GM19099 (cell line): ENCODE measurements at regions not wholly inside any gene's neighbourhood (a gene's known extent, or its start where the extent isn't known, plus 50 kb on each side); places are given as distances from the start of the nearest gene placed in this dataset.

ENCODE experiments used
- POLR2A ChIP-seq: IDR thresholded peaks from 3 replicates; pipeline ENCODE4 v1.6.1; 2011; ENCODE audit warnings: low read depth; ENCODE audit not compliant: insufficient read length; ENCODE audit errors: extremely low read depth

DNA sequence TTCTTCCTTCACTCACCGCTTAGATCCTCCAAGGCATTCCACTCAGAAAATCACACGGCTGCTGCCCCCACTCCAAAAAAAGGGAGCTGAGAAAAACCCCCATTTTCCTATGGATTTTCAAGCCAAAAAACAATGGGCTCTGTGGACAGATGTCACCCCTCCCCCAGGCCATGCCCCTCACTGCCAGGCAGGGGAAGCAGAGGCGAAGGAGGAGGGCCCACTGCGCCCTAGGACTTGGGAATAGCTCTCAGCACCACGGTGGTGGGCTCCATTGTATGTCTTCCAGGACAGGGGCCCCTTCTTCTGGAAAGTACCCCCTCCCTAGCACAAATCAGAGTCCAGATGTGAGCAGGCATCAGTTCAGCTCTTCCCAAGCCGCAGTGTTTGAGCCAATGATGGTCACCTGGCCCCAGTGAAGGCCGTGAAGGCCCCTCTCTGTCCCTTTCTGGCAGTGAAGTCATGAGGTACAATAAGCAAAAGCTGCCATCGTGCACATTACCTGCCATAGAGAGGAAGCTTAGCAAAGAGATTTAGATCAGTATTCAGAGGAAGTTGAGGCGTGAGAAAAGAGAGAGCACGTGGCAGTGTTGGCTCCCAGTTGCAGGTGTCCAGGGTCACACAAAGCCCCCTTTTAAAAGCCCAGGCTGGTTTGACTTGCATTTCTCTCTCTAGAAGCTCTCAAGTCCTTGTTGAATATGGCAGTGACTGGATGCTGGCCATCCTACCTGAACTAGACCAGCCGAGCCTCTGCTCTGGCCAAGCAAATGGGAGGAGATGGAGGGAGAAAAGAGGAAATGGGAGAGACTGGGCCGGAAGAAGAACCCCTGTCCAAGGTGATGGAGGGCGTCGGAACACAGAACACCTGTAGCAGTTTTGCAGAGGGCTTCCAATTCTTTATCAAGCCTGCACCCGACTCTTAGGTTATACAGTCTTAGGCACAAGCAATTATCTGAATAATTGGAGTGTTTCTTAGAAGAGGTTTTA, 149.0 kb downstream of the TOMM20 start:
- TF ChIP-seq POLR2A, result peak; percentile 34

DNA sequence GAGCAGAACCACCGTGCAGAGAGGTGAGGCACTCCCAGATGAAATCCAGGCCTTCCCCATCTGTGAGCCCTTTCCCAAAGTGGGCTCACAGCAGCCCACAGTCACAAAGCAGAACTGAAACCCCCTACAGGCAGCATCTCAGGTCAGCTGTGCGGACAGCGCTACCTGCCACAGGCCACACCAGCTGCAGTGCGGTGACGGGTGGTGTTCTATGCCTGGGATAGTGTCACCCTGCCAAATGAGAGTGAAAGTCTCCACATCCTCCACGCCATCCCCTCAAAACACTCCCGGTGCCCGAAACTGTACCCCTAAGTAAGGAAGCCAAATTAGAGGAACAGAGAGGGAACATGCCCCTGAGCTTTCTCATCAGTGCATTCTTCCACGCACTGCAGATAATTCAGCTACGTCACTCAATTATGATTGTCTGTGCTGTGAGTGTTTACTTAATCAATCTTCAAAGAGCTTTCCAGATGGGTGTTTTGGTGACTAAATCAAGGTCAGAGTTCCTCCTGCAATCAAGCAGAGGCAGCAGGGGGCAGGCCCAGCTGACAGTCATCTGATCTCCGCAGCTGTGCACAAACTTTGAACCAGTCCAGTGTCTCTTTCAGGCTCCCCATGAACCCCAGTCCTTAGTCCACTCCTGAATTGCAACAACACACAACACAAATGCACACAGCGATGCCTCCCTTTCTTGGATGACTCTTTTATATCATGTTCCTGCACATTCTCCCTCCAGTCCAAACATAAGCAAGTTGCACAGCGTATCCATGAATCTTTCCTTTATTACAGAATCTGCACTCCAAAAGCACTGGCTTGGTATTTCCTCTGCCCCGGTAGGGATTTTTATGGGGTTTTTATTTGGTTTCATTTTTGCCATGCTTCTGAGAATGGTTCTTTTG, 150.0 kb downstream of the TOMM20 start:
- peak; percentile 44 for TF ChIP-seq POLR2A

DNA sequence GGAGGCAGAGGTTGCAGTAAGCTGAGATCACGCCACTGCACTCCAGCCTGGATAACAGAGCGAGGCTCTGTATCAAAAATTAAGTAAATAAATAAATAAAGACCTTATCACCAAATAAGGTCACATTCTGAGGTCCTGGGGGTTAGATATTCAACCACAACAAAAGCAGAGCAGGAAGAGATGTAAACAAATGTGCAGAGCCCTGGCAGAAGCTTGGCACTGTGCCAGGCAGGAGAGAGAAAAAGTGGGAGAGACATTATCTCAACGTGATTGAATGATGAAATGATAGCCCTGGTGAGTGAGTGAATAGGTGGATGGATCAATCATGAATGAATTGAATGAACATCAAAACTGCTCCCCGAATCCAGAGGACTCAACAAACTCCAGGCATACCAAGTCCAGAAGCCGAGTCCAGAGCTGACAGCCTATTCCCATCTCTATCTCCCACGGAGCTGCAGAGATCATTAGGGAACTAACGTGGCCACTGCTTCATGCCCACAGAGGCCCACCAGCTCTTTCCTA, 150.7 kb downstream of the TOMM20 start:
- TF ChIP-seq POLR2A, result no peak

DNA sequence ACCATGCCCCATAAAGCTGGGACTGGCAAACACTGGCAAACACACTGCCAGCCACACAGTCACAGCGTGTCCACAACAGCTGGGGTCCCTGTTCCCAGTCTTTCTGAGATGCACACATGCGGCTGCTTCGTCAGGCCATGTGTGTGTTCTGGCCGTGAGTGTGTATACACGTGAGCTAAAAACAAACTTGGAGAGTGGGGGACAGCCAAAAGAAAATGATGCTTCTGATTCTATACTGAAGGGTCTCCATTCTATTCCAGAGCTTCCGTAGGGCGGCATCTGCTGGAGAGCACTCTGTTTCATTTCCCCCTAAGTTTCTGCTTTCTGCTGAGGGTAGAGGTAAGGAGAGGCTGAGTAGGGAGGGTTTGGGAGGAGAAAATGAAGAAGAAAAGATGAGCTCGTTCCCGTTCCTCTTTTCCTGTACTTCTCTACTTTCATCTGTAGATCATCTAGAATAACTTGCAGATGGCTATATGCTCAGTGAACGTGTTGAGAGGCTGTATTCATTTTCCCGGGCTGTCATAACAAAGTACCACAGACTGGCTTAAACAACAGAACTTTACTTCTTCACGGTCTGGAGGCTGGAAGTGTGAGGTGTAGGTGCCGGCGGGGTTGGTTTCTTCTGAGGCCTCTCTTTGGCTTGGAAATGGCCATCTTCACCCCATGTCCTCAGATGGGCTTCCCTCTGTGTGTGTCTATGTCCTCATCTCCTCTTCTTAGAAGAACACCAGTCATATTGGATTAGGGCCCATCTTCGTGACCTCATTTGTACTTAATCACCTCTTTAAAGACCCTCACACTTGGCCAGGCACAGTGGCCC, 151.6 kb downstream of the TOMM20 start:
- no peak for TF ChIP-seq POLR2A

DNA sequence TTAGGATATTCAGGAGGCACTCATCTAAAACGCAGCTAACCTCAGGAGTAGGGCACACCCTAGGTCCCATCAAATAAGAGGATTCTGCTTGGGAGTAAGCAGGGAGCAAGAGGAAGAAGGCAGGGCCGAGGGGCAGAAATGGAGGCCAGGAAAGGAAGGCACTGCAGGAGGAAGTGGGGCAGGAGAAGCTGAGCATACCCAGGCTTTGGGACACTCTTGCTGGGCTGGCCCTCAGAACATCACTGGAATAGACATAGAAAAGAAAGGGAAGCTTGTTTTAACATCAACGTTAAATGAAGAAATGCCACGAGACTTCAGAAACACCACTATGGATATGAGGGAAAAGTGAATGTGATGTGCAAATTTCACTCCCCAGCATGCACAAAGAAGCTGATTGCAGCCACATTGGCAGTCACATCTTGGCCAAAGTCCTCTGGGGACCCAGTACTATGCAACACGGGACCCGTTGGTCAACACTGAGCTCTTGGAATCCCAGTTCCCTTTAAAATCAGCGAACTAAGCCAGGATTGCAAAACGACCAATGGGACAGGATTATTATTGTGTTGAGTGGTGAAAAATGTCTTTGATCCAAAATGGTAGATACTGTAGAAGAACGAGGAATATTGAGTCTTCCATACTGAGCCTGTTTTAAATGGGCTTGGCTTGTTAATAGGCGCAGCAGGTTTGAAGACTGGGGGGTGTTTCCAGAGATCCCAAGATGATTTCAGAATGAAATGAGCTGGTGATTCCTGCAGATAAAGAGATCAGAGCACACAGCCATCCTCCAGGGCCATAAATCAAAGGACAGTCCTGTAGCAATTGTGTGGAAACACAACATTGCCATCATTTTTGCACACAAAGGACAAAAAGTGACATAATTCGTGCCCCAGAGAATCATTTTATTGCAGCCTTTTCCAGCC, 152.4 kb downstream of the TOMM20 start:
- TF ChIP-seq POLR2A, result no peak

DNA sequence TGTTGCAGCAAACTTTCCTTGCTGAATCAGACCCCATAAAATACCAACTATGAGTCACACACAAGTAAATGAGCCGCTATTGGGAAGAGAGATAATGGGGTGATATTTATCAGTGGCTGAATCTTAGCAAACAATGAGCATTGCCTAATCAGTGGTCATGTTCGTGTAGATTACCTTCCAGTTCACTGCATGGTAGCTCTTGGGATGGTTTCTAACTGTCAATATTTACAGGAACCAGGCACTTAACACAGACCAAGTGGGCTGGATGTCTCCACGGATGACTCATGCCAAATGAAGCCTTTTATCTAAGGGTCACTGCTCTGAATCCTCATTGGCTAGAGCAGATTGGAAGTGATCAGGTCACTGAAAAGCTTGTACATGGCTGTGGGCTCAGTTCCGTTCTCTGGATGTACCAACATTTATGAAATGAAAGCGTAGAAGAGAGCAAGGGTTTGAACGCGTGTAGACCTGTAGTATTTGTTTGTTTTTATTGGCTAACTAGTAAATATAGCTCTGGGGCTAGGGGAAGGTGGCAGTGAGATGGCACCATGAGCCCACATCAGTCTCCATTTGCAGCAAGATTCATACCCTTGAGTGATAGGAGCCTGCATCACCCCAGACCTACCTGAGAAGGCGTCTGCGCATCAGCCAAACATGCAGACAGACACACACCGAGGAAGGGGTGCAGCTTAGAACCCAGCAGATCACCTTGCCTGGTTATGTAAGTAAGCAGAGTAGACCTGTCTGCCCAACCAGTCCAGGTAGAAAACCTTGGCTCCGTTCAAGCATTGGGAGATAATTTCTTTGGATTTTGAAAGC, 153.3 kb downstream of the TOMM20 start:
- TF ChIP-seq POLR2A, result no peak

DNA sequence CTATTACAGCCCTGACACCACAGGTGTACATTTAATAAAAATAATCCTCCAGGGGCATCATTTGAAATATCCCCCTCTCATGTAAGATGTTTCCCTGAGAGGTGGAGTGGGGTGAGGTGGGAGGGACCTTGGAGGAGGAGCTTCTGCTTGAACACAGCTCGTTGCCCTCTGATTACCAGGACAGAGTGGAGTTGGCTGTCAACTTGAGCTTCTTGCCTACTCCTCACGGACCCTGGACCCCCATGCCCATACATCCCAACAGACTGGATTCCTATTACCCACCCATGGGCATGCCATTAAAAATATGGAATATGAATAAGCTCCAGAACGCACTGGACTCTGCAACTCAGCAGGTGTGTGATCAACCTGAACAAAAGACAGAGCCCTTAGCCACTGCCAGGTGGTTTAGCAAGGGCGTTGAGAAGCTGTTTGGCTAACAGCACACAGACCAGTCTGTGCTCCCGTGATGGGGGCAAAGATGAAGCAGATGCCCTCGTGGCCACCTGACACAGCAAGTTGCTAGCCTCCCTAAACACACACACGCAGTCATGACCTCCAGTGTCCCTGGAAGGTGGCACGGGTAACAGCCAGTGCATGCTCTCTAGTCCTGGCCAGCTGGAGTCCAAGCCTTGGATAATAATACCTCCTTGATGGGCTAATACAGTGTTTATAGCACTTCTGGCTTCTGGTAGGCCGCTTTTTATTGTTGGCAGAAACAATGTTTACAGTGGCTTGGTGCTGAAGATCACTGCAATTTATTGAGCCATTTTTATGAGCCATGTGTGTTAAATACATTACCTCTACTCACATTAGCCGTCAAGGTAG, 155.0 kb downstream of the TOMM20 start:
- no peak for TF ChIP-seq POLR2A

DNA sequence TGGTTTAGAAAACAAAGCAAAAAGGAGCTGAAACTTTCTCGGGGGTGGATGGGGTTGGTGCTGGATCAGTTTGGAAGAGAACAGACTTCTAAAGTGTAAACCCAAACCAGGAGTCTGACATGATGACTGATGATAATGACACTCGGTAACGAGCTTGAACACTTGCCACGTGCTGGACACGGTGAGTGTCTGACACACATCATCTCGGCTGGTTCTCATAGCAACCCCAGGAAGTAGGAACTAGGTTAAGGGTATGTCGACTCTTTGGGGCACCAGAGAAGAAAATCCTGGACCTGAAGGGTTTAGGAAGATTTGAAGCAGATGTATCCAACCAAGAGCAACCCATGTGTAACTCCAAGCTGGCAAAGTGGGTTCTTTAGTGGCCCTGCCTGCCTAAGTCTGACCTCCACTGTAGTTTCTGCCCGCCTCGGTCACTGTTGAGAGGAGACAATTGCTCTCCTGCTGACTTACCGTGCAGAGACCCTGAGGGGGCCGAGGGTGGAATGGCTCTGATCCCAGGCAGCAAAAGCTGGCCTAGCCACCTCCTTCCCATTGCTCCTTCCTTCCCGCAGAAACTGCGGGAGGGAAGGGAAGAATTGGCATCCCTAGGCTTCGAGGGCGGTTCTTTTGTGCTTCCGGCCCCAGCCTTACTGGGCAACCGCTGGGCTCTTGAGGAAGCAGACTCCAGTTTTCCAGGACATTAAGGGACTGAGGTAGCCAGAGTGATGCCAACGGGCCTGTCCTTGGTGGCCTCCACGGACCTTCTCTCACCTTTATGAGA, 156.0 kb downstream of the TOMM20 start:
- no peak for TF ChIP-seq POLR2A

DNA sequence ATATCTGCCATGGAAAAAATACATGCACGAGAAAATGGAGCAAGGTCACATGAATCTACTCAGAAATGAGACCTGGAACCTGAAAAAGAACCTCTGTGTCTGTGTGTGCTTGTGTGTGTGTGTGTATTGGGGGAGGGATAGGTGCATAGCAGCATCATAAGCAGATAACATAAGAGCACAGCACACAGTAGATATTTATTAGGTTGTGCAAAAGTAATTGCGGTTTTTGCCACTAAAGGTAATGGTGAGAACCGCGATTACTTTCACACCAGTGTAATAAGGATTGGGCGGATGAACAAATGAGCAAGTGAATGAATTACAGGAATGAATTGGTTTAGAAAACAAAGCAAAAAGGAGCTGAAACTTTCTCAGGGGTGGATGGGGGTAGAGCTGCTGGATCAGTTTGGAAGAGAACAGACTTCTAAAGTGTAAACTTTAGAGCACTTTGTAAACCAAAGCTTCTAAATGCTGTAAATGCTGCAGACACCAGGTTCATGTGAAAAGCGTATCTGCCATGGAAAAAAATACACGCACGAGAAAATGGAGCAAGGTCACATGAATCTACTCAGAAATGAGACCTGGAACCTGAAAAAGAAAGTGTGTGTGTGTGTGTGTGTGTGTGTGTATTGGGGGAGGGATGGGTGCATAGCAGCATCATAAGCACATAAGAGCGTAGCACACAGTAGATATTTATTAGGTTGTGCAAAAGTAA, 156.9 kb downstream of the TOMM20 start:
- no peak for TF ChIP-seq POLR2A

DNA sequence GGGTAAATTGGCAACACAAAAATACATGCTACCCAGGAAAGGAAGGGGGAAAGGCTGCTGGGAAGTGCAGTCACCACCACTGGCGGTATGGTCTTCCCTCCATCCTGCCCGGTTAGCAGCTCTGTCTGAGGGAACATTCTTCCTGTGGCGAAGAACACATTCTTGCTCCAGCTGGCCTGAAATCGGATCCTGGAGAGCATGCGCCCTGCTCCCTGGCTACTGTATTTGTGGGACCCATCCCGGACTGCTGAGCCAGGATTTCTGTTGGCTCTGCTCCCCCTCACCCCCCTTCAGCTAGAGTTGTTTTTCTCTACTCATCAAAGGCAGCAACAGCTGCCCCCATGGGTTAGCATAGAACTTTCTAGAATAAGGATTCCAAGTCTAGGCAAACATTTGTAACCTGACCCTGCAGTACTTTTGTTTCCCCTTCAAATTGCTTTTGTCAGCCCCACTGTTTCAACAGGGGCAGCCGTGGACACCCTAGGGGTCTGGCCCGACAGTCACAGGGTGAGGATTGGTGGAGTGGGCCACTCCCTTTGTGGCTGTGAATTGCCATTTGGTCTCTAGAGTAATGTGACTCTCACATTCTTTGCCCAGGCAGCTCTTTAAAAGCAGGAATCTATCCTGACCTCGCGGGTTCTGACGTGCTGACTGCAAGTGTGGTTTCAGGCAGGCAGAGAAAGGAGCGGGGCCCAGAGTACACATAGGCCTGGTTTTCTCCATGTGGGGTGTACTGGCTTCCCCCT, 157.7 kb downstream of the TOMM20 start:
- TF ChIP-seq POLR2A, result no peak
